Cardiac septum (tissue), 1 donor: ENCODE measurements at regions not wholly inside any gene's neighbourhood (a gene's known extent, or its start where the extent isn't known, plus 50 kb on each side); places are given as distances from the start of the nearest gene placed in this dataset.

Experiments
- DNase-seq: peaks from one replicate; pipeline ENCODE4 v3.0.0-alpha.2; 2020; ENCODE audit warnings: low spot score
- intact Hi-C: fragments of 100-400 bp; cut with DNase I; formaldehyde crosslinking; loops from one replicate; pipeline ENCODE4 v1.14.0; 2022
- donor health status: DM: no; HTN: no; CAD: no.

GRCh38 chr12:105980533-105980932, 158.2 kb downstream of the NUAK1 start:
- DNase-seq: no peak
- intact Hi-C loops: loop anchor here (10.0 kb wide), 1 partner anchor 224 kb away; no protein-coding TSS in a partner anchor

GRCh38 chr12:105982022-105982421, 156.7 kb downstream of the NUAK1 start:
- intact Hi-C loops: loop anchor here (2.0 to 10.0 kb wide), 2 partner anchors 93 to 223 kb away; no protein-coding TSS in a partner anchor
- DNase-seq: no peak

- DNase-seq: no peak
- intact Hi-C loops: loop anchor here (2.0 to 10.0 kb wide), 2 partner anchors 91 to 221 kb away; no protein-coding TSS in a partner anchor
These were observed 155.0 kb downstream of the NUAK1 start for GRCh38 chr12:105983622-105984320.

GRCh38 chr12:105985383-105985782, 153.4 kb downstream of the NUAK1 start:
- intact Hi-C loops: loop anchor here (10.0 kb wide), 1 partner anchor 219 kb away; no protein-coding TSS in a partner anchor
- no peak for DNase-seq

- DNase-seq: no peak
- intact Hi-C loops: loop anchor here (10.0 kb wide), 1 partner anchor 218 kb away; no protein-coding TSS in a partner anchor
These were observed 151.7 kb downstream of the NUAK1 start for GRCh38 chr12:105986779-105987684.

- DNase-seq: no peak
These were observed 151.1 kb downstream of the NUAK1 start for GRCh38 chr12:105987685-105988035.

GRCh38 chr12:105992849-105993740, 145.7 kb downstream of the NUAK1 start:
- DNase-seq: no peak
- intact Hi-C loops: no loop called here

More at GRCh38 chr12:105987685-105988035, 151.1 kb downstream of the NUAK1 start:
- intact Hi-C loops: loop anchor here (10.0 kb wide), 1 partner anchor 217 kb away; no protein-coding TSS in a partner anchor

- intact Hi-C loops: no loop called here
- no peak for DNase-seq
These were observed 144.8 kb downstream of the NUAK1 start for GRCh38 chr12:105993766-105994555.

- DNase-seq: no peak
- intact Hi-C loops: no loop called here
These were observed 142.8 kb downstream of the NUAK1 start for GRCh38 chr12:105995961-105996431.

GRCh38 chr12:105998561-105998960, 140.2 kb downstream of the NUAK1 start:
- no peak for DNase-seq
- intact Hi-C loops: no loop called here

- DNase-seq: no peak
- intact Hi-C loops: no loop called here
These were observed 138.2 kb downstream of the NUAK1 start for GRCh38 chr12:106000382-106001104.

GRCh38 chr12:106001105-106001836, 137.5 kb downstream of the NUAK1 start:
- no peak for DNase-seq
- intact Hi-C loops: no loop called here

GRCh38 chr12:106001837-106002218, 136.9 kb downstream of the NUAK1 start:
- DNase-seq: no peak
- intact Hi-C loops: no loop called here

GRCh38 chr12:106003297-106003696, 135.5 kb downstream of the NUAK1 start:
- intact Hi-C loops: no loop called here
- no peak for DNase-seq

GRCh38 chr12:106004289-106004688, 134.5 kb downstream of the NUAK1 start:
- intact Hi-C loops: no loop called here
- DNase-seq: no peak

GRCh38 chr12:106006382-106006781, 132.4 kb downstream of the NUAK1 start:
- DNase-seq: no peak
- intact Hi-C loops: no loop called here

GRCh38 chr12:106006940-106007339, 131.8 kb downstream of the NUAK1 start:
- intact Hi-C loops: no loop called here
- no peak for DNase-seq
